Heart left ventricle (tissue), 16 donors: ENCODE measurements at regions not wholly inside any gene's neighbourhood (a gene's known extent, or its start where the extent isn't known, plus 50 kb on each side); places are given as distances from the start of the nearest gene placed in this dataset.

Source experiments
- ATAC-seq, 4 donors: fragments of 200-7000 bp; cut with Tn5 transposase; one replicate each; pipeline ENCODE4 v1.9.1; 2020 to 2022; ENCODE audit warnings: moderate library complexity in 4 of 4, mild to moderate bottlenecking in 3 of 4, moderate number of reproducible peaks in 1 of 4
- DNase-seq, 5 donors: peaks; one replicate each; pipeline ENCODE4 v3.0.0-alpha.2; 2020
- H3K27ac ChIP-seq, 12 donors: fragments of 200-600 bp; sonication (generic) in 4 of 12; one replicate each; pipeline versions ENCODE4 v1.5.0 to v1.8.0; 2016 to 2022; ENCODE audit warnings: mild to moderate bottlenecking in 2 of 12
- H3K27me3 ChIP-seq, 9 donors: fragments of 200-600 bp; sonication (generic) in 2 of 9; one replicate each; pipeline versions ENCODE4 v1.5.1 to v1.8.0; 2016 to 2022; ENCODE audit warnings: mild to moderate bottlenecking in 3 of 9
- H3K36me3 ChIP-seq, 9 donors: fragments of 200-600 bp; sonication (generic) in 2 of 9; one replicate each; pipeline versions ENCODE4 v1.5.0 to v1.8.0; 2018 to 2022; ENCODE audit warnings: mild to moderate bottlenecking in 2 of 9
- H3K4me1 ChIP-seq, 12 donors: fragments of 200-600 bp; sonication (generic) in 4 of 12; one replicate each; pipeline versions ENCODE4 v1.5.0 to v1.8.0; 2016 to 2022; ENCODE audit warnings: mild to moderate bottlenecking in 3 of 12
- H3K4me3 ChIP-seq, 12 donors: fragments of 200-600 bp; sonication (generic) in 4 of 12; one replicate each; pipeline versions ENCODE4 v1.5.0 to v1.8.0; 2017 to 2022; ENCODE audit warnings: mild to moderate bottlenecking in 9 of 12, moderate library complexity in 4 of 12
- H3K9me3 ChIP-seq, 12 donors: fragments of 200-600 bp; sonication (generic) in 4 of 12; one replicate each; pipeline versions ENCODE4 v1.5.0 to v1.8.0; 2016 to 2022; ENCODE audit warnings: mild to moderate bottlenecking in 1 of 12
- CTCF ChIP-seq, 12 donors: fragments of 200-600 bp; sonication (generic) in 4 of 12; IDR thresholded peaks; one replicate each; pipeline versions ENCODE4 v1.5.0 to v1.8.0; 2018 to 2022; ENCODE audit warnings: antibody characterized with exemption in 12 of 12, mild to moderate bottlenecking in 5 of 12
- POLR2A ChIP-seq, 2 donors: fragments of 450-650 bp; IDR thresholded peaks; one replicate each; pipeline ENCODE4 v1.6.1; 2017; ENCODE audit warnings: antibody characterized with exemption in 2 of 2, mild to moderate bottlenecking in 2 of 2, moderate library complexity in 2 of 2
- WGBS, 4 donors: extraction: QIAGEN DNeasy Blood & Tissue Kit in 2 of 4; methylation state at CpG; one replicate each; pipeline versions ENCODE4 v1.1.5 to v1.1.7; 2013 to 2018; 5-methylcytosine and 5-hydroxymethylcytosine counted together
- intact Hi-C, 10 donors: fragments of 100-400 bp; cut with DNase I; formaldehyde crosslinking; loops; one replicate each; pipeline versions ENCODE4 v1.11.1 to v1.14.2; 2022
- donor health status: ischemic (EF 13 %, LVEDD 7.1; RV severe dilation, severe dysfunction).
- donor health status: healthy with polysubstance abuse.
- donor health status: DM: no; HTN: yes; CAD: no.
- donor health status: DM: no; HTN: no; CAD: no.
- donor health status: ischemic (EF 25% LVEDD 6.9; RV normal size, moderate dysfunction).
- donor health status: ischemic (EF 25% LVEDD 5.7; RV mildly dilated, moderate dysfunction).
- donor health status: healthy.
- donor health status: DM: yes; HTN: yes; CAD: no.
- donor health status: ischemic (EF 35%, LVEDD 5.7; RV mildly dilated, moderate dysfunction).
- donor health status: nonischemic (EF 11% LVEDD 7.7; RV severe dilation, severe dysfunction).
- donor health status: DM: yes; HTN: yes; CAD: no.
- donor health status: PGD.
- donor health status: ischemic (EF 29% LVEDD 5.4; RV normal size, mild dysfunction).
- donor health status: nonischemic (EF 23%, LVEDD 6.1; RV moderate dilation, normal function).

DNA sequence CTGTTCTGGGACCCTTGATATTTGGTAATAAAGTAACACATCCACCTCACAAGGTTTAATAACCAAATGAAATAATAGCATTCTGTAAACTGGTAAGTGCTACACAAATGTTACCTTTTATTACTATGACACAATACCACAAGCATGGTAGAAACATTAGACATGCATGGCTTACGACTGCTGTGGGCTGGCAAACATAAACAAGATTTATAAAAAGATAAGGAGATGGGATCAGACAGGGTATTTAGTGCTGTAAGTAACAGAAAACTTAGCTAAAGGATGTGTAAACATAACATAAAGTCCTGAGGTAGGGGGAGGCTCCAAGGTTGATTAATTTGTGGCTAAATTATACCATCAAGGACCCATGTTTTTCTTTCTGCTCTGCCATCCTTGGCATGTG is 212.6 kb downstream of the BARHL2 start:
- intact Hi-C loops: no loop called here
- Histone ChIP-seq H3K4me3 (no peak overlapping the region), H3K27ac (no peak overlapping the region), H3K36me3 (no peaks in the 10 kb centered on the region), H3K9me3 (no peaks in the 10 kb centered on the region), H3K27me3 (no peaks in the 10 kb centered on the region), H3K4me1 (no peaks in the 10 kb centered on the region)
- DNase-seq: no peak
- no peak for ATAC-seq
- 50 to 70% (median 68%) methylated on average over 1 of the region's 1 CpG for WGBS, 4 donors
- TF ChIP-seq CTCF (IDR thresholded peaks at IDR 0.05): no peak
- TF ChIP-seq POLR2A (IDR thresholded peaks at IDR 0.05): no peak

DNA sequence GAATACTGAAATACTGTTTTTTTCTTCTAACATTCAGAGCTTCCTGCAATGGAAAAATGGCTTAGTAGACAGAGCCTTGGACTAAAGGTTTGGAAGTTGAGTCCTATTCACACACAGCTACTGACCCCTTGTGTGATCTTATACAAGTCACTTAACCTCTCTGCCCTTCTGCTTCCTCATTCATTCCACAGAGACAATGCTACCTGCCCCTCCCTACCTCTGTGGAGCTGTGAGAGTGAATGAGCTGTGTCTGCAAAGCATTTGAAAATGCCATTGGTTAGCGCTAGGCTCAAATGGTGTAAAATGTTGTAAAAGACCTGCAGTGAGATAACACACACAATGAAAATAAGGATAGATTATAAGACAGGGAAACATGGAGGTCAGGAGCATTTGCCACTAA is 214.4 kb downstream of the BARHL2 start:
- no peak for TF ChIP-seq POLR2A (IDR thresholded peaks at IDR 0.05)
- no peak for TF ChIP-seq CTCF (IDR thresholded peaks at IDR 0.05)
- H3K27ac ChIP-seq: no peak overlapping the region
- no peaks in the 10 kb centered on the region for H3K9me3 ChIP-seq
- no peaks in the 10 kb centered on the region for H3K36me3 ChIP-seq
- no peak overlapping the region for H3K4me3 ChIP-seq
- 38 to 60% (median 44%) methylated on average over 1 of the region's 1 CpG for WGBS, 4 donors
- intact Hi-C loops: no loop called here
- no peaks in the 10 kb centered on the region for H3K27me3 ChIP-seq
- no peaks in the 10 kb centered on the region for H3K4me1 ChIP-seq
- ATAC-seq: no peak
- no peak for DNase-seq

GRCh38 chr1:90502194-90502593 is 214.9 kb downstream of the BARHL2 start:
- 62 to 64% (median 63%) methylated on average over 7 of the region's 7 CpGs for WGBS, 4 donors
- ATAC-seq: no peak
- H3K4me1 ChIP-seq: no peaks in the 10 kb centered on the region
- H3K36me3 ChIP-seq: no peaks in the 10 kb centered on the region
- no peak overlapping the region for H3K4me3 ChIP-seq
- H3K9me3 ChIP-seq: no peaks in the 10 kb centered on the region
- no peak for DNase-seq
- no peak for TF ChIP-seq CTCF (IDR thresholded peaks at IDR 0.05)
- no peak for TF ChIP-seq POLR2A (IDR thresholded peaks at IDR 0.05)
- no peaks in the 10 kb centered on the region for H3K27me3 ChIP-seq
- intact Hi-C loops: no loop called here
- H3K27ac ChIP-seq: no peak overlapping the region

- TF ChIP-seq CTCF (IDR thresholded peaks at IDR 0.05): no peak
- no peak for TF ChIP-seq POLR2A (IDR thresholded peaks at IDR 0.05)
- DNase-seq (no peak), ATAC-seq (no peak)
- Histone ChIP-seq H3K36me3 (no peaks in the 10 kb centered on the region), H3K9me3 (no peaks in the 10 kb centered on the region), H3K4me3 (no peak overlapping the region), H3K27ac (no peak overlapping the region), H3K27me3 (no peaks in the 10 kb centered on the region), H3K4me1 (no peaks in the 10 kb centered on the region)
- 64 to 69% (median 69%) methylated on average over 3 of the region's 3 CpGs for WGBS, 4 donors
- intact Hi-C loops: no loop called here
These were observed 215.8 kb downstream of the BARHL2 start for GRCh38 chr1:90501281-90501680.
